Natural killer cell treated with Interleukin-12 subunit alpha and Interleukin-12 subunit beta and Interleukin-15 and Interleukin-18, amount 100 ng/mL, for 72 hours (primary cell): ENCODE measurements at regions not wholly inside any gene's neighbourhood (a gene's known extent, or its start where the extent isn't known, plus 50 kb on each side); places are given as distances from the start of the nearest gene placed in this dataset.

Source experiments
- ATAC-seq, 2 donors: fragments of 150-1000 bp; cut with Tn5 transposase in 1 of 2; sonication (Bioruptor Pico), chemical (Tn5 transposase) in 1 of 2; 2 replicates each; pipeline ENCODE4 v1.10.0; 2021
- DNase-seq: peaks from one replicate; pipeline ENCODE4 v3.0.0; 2022; ENCODE audit warnings: low spot score
- H3K27ac Mint-ChIP-seq, 2 donors: 1 replicate in 1 of 2; 2 replicates in 1 of 2; pipeline ENCODE4 v1.8.0; 2022; ENCODE audit warnings: mixed read lengths in 2 of 2, mild to moderate bottlenecking in 1 of 2, moderate library complexity in 1 of 2
- H3K27me3 Mint-ChIP-seq, 2 donors: 1 replicate in 1 of 2; 2 replicates in 1 of 2; pipeline ENCODE4 v1.8.0; 2022; ENCODE audit warnings: mixed read lengths in 2 of 2
- H3K36me3 Mint-ChIP-seq: one replicate; pipeline ENCODE4 v1.8.0; 2022; ENCODE audit warnings: mixed read lengths
- H3K4me1 Mint-ChIP-seq, 2 donors: 1 replicate in 1 of 2; 2 replicates in 1 of 2; pipeline ENCODE4 v1.8.0; 2022; ENCODE audit warnings: low read depth in 2 of 2, mixed read lengths in 2 of 2, mild to moderate bottlenecking in 1 of 2
- H3K4me3 Mint-ChIP-seq: one replicate; pipeline ENCODE4 v1.8.0; 2022; ENCODE audit warnings: mixed read lengths
- H3K9me3 Mint-ChIP-seq: 2 replicates; pipeline ENCODE4 v1.8.0; 2022; ENCODE audit warnings: mixed read lengths

DNA sequence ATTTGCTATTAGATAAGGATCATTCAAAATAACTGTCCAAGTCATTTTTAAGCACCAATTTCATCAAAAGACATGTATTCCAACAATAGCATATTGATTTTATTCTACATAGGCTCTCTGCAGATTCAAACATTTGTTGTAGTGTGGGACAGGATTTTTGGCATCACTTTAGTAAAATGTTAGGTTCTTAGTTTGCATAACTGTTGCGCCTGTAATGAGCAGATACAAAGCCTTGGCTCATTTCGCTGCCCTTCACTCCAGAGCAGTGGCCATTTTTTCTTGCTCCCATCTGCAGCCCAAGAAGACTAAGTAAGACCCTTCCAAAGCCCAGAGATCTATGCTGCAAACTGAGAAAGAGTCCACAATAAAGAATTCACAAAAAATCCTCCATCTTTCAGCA, 446.0 kb upstream of the MPDZ start:
- Mint-ChIP-seq H3K36me3 (no peaks in the 10 kb centered on the region), H3K4me1 (no peaks in the 10 kb centered on the region), H3K27me3 (no peaks in the 10 kb centered on the region), H3K9me3 (peaks cover 14% of the 10 kb centered on the region), H3K4me3 (no peak overlapping the region), H3K27ac (no peak overlapping the region)
- DNase-seq (no peak), ATAC-seq (no peak)

- H3K9me3 Mint-ChIP-seq = peaks cover 14% of the 10 kb centered on the region
- ATAC-seq (no peak), DNase-seq (no peak)
- H3K27me3 Mint-ChIP-seq = no peaks in the 10 kb centered on the region
- H3K36me3 Mint-ChIP-seq = no peaks in the 10 kb centered on the region
- H3K27ac Mint-ChIP-seq = no peak overlapping the region
- no peak overlapping the region for H3K4me3 Mint-ChIP-seq
- H3K4me1 Mint-ChIP-seq = no peaks in the 10 kb centered on the region
These were observed 442.2 kb upstream of the MPDZ start for GRCh38 chr9:13721481-13722235.

- DNase-seq (no peak), ATAC-seq (no peak)
- H3K27ac Mint-ChIP-seq = no peak overlapping the region
- H3K4me3 Mint-ChIP-seq = no peak overlapping the region
- H3K36me3 Mint-ChIP-seq = no peaks in the 10 kb centered on the region
- H3K4me1 Mint-ChIP-seq = no peaks in the 10 kb centered on the region
- peaks cover 11% of the 10 kb centered on the region for H3K9me3 Mint-ChIP-seq
- no peaks in the 10 kb centered on the region for H3K27me3 Mint-ChIP-seq
These were observed 440.6 kb upstream of the MPDZ start for GRCh38 chr9:13719981-13720676.

DNA sequence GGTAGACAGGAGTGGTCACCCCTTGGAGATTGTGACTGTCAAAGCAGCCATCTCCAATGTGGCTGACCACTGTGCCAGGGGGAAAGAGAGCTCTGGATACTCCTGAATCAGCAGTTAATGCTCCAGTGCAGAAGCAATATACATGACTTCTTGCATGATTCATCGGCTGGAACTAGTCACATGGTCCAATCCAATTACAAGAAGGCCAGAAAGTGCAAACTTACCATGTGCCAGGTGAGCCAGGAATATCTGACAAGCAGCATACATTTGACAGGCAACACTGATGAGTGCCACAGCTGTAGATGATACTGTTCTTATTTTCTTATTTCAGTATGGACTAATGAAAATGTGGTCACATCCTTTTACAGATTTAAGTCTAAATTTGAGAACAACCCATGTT, 440.0 kb upstream of the MPDZ start:
- Mint-ChIP-seq H3K9me3 (peaks cover 11% of the 10 kb centered on the region), H3K4me3 (no peak overlapping the region), H3K27me3 (no peaks in the 10 kb centered on the region), H3K27ac (no peak overlapping the region), H3K4me1 (no peaks in the 10 kb centered on the region), H3K36me3 (no peaks in the 10 kb centered on the region)
- no peak for DNase-seq
- ATAC-seq = no peak

GRCh38 chr9:13718539-13718938, 439.0 kb upstream of the MPDZ start:
- ATAC-seq (no peak), DNase-seq (no peak)
- Mint-ChIP-seq H3K9me3 (peaks cover 8% of the 10 kb centered on the region), H3K27me3 (no peaks in the 10 kb centered on the region), H3K36me3 (no peaks in the 10 kb centered on the region), H3K4me3 (no peak overlapping the region), H3K27ac (no peak overlapping the region), H3K4me1 (no peaks in the 10 kb centered on the region)

DNA sequence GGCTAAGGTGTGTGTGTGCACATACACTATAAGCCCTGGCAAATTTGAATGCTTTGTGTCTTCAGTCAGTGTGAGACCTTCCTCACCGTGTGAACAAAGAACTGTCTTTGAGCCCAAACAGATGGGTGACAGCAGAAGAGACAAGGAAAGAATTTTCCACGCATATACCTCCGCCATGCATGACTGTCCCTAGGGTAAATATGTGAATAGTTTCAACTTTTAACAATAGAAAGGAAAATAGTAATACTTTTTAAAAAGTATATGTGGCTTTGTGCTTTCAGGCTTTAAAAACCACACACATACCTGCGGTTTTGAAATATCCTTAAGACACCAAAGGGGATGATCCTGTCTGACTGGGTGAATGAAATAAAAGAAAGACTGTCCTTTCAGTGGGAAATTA, 438.6 kb upstream of the MPDZ start:
- no peaks in the 10 kb centered on the region for H3K4me1 Mint-ChIP-seq
- DNase-seq = no peak
- H3K4me3 Mint-ChIP-seq = no peak overlapping the region
- no peak for ATAC-seq
- H3K36me3 Mint-ChIP-seq = no peaks in the 10 kb centered on the region
- no peaks in the 10 kb centered on the region for H3K27me3 Mint-ChIP-seq
- peaks cover 7% of the 10 kb centered on the region for H3K9me3 Mint-ChIP-seq
- no peak overlapping the region for H3K27ac Mint-ChIP-seq

- ATAC-seq (no peak), DNase-seq (no peak)
- H3K4me3 Mint-ChIP-seq = no peak overlapping the region
- H3K27me3 Mint-ChIP-seq = no peaks in the 10 kb centered on the region
- peaks cover 5% of the 10 kb centered on the region for H3K9me3 Mint-ChIP-seq
- no peaks in the 10 kb centered on the region for H3K4me1 Mint-ChIP-seq
- H3K36me3 Mint-ChIP-seq = no peaks in the 10 kb centered on the region
- no peak overlapping the region for H3K27ac Mint-ChIP-seq
These were observed 438.0 kb upstream of the MPDZ start for GRCh38 chr9:13717322-13718054.

DNA sequence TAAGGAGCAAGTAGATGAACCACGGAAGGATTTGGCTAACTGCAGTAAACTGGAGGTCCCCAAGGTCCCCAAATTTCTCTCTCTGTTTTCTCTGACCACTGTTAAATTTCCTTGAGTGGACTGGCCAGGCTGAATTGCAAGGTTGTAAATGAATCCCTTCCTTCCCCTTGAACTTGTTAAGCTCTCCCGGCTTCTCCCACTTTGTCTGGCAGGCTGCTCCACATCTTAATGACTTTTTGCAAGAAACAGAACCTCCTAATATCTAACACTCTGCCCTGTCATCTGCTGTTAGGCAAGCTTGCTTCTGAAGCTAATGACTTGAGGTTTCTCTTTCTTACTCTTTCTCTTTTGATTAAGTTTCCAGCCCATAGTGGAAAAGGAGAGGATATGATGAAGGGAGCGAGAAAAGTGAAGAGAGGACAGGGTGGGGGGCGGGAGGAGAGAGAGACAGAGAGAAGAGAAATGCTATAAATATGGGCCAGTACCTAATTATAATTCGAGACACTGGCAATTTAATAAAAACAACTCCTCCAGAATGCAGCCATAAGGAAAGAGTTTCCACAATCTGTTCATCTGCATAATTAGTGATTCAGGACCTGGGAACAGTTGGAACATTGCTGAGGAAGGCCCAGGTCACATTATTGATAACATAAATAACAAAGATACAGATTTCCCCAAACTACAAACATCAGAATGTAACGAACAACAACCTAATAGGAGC, 437.3 kb upstream of the MPDZ start:
- DNase-seq (no peak), ATAC-seq (no peak)
- Mint-ChIP-seq H3K36me3 (no peaks in the 10 kb centered on the region), H3K27me3 (no peaks in the 10 kb centered on the region), H3K4me3 (no peak overlapping the region), H3K9me3 (no peaks in the 10 kb centered on the region), H3K4me1 (no peaks in the 10 kb centered on the region), H3K27ac (no peak overlapping the region)

GRCh38 chr9:13716090-13716489, 436.6 kb upstream of the MPDZ start:
- DNase-seq = no peak
- ATAC-seq = no peak
- no peaks in the 10 kb centered on the region for H3K9me3 Mint-ChIP-seq
- no peaks in the 10 kb centered on the region for H3K27me3 Mint-ChIP-seq
- no peaks in the 10 kb centered on the region for H3K4me1 Mint-ChIP-seq
- no peaks in the 10 kb centered on the region for H3K36me3 Mint-ChIP-seq
- H3K4me3 Mint-ChIP-seq = no peak overlapping the region
- H3K27ac Mint-ChIP-seq = no peak overlapping the region

- ATAC-seq = no peak
- Mint-ChIP-seq H3K36me3 (no peaks in the 10 kb centered on the region), H3K9me3 (peaks cover under 1% of the 10 kb centered on the region), H3K27me3 (no peaks in the 10 kb centered on the region), H3K27ac (no peak overlapping the region), H3K4me1 (no peaks in the 10 kb centered on the region), H3K4me3 (no peak overlapping the region)
- DNase-seq = no peak
These were observed 435.9 kb upstream of the MPDZ start for GRCh38 chr9:13715430-13715829.

GRCh38 chr9:13707612-13708576, 428.4 kb upstream of the MPDZ start:
- no peaks in the 10 kb centered on the region for H3K36me3 Mint-ChIP-seq
- no peaks in the 10 kb centered on the region for H3K27me3 Mint-ChIP-seq
- peaks cover 14% of the 10 kb centered on the region for H3K9me3 Mint-ChIP-seq

GRCh38 chr9:13705918-13706317, 426.4 kb upstream of the MPDZ start:
- DNase-seq = no peak
- H3K9me3 Mint-ChIP-seq = peaks cover 14% of the 10 kb centered on the region
- no peaks in the 10 kb centered on the region for H3K4me1 Mint-ChIP-seq
- no peak overlapping the region for H3K4me3 Mint-ChIP-seq
- no peak for ATAC-seq
- no peak overlapping the region for H3K27ac Mint-ChIP-seq
- no peaks in the 10 kb centered on the region for H3K36me3 Mint-ChIP-seq
- no peaks in the 10 kb centered on the region for H3K27me3 Mint-ChIP-seq

More at GRCh38 chr9:13707612-13708576, 428.4 kb upstream of the MPDZ start:
- Mint-ChIP-seq H3K4me3 (no peak overlapping the region), H3K27ac (no peak overlapping the region), H3K4me1 (no peaks in the 10 kb centered on the region)
- no peak for DNase-seq
- no peak for ATAC-seq

DNA sequence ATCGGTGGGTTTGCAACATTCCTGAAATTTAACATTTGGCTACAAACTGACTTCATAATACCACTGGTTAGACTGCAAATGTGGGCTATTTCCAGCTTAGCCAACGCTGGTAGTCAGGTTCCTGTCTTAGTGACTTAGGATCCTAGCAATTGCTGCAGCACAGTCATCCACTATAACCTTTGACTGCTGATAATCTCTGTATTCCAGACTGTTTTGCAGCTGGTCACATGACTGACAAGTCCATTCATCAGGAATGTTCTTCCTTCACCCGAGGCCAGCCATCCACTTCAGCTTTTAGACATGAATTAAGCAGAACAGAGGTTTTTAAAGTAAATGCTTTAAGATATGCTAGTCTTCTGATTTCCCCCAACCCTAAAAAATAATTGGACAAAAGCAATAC, 425.9 kb upstream of the MPDZ start:
- Mint-ChIP-seq H3K4me1 (no peaks in the 10 kb centered on the region), H3K27ac (no peak overlapping the region), H3K36me3 (no peaks in the 10 kb centered on the region), H3K9me3 (peaks cover 13% of the 10 kb centered on the region), H3K27me3 (no peaks in the 10 kb centered on the region), H3K4me3 (no peak overlapping the region)
- DNase-seq (no peak), ATAC-seq (no peak)
